ENCODE measurements at regions not wholly inside any gene's neighbourhood (a gene's known extent, or its start where the extent isn't known, plus 50 kb on each side); places are given as distances from the start of the nearest gene placed in this dataset.

GRCh38 chr21:34022627-34023335 lies 50.6 kb upstream of the MRPS6 start:
- no peak for TF ChIP-seq CTCF (IDR thresholded peaks at IDR 0.05)
- TF ChIP-seq POLR2A (IDR thresholded peaks at IDR 0.05), result no peak
- no peak for TF ChIP-seq POLR2AphosphoS5 (IDR thresholded peaks at IDR 0.05)
